Lower lobe of right lung (tissue), 2 donors: ENCODE measurements at regions not wholly inside any gene's neighbourhood (a gene's known extent, or its start where the extent isn't known, plus 50 kb on each side); places are given as distances from the start of the nearest gene placed in this dataset.

Experiments
- ATAC-seq, 2 donors: fragments of 200-7000 bp; cut with Tn5 transposase; one replicate each; pipeline ENCODE4 v1.9.1; 2020 to 2022; ENCODE audit warnings: mild to moderate bottlenecking in 2 of 2, moderate library complexity in 2 of 2
- DNase-seq: peaks from one replicate; pipeline ENCODE4 v3.0.0-alpha.2; 2020
- H3K27ac ChIP-seq: fragments of 200-600 bp; one replicate; pipeline ENCODE4 v1.8.0; 2022
- H3K27me3 ChIP-seq: fragments of 200-600 bp; one replicate; pipeline ENCODE4 v1.8.0; 2022; ENCODE audit warnings: low read depth
- H3K36me3 ChIP-seq: fragments of 200-600 bp; one replicate; pipeline ENCODE4 v1.8.0; 2022; ENCODE audit warnings: mild to moderate bottlenecking
- H3K4me1 ChIP-seq: fragments of 200-600 bp; one replicate; pipeline ENCODE4 v1.8.0; 2022
- H3K4me3 ChIP-seq: fragments of 200-600 bp; one replicate; pipeline ENCODE4 v1.8.0; 2022; ENCODE audit warnings: mild to moderate bottlenecking
- H3K9me3 ChIP-seq: fragments of 200-600 bp; one replicate; pipeline ENCODE4 v1.8.0; 2022
- CTCF ChIP-seq: fragments of 200-600 bp; IDR thresholded peaks from one replicate; pipeline ENCODE4 v1.8.0; 2022; ENCODE audit warnings: antibody characterized with exemption, mild to moderate bottlenecking
- intact Hi-C: fragments of 100-400 bp; cut with DNase I; formaldehyde crosslinking; loops from one replicate; pipeline ENCODE4 v1.11.0; 2022
- donor health status: DM: no; HTN: yes; CAD: no; lungs with severe emphysema.

- intact Hi-C loops = no loop called here
- Histone ChIP-seq H3K4me1 (no peaks in the 10 kb centered on the region), H3K4me3 (no peak overlapping the region), H3K27me3 (no peaks in the 10 kb centered on the region), H3K27ac (no peak overlapping the region), H3K36me3 (no peaks in the 10 kb centered on the region), H3K9me3 (no peaks in the 10 kb centered on the region)
- ATAC-seq = no peak
- no peak for DNase-seq
- TF ChIP-seq CTCF = no peak
These were observed 56.0 kb upstream of the KCNMB2 start for GRCh38 chr3:178480274-178480673.

GRCh38 chr3:178480795-178481194 is 55.4 kb upstream of the KCNMB2 start:
- Histone ChIP-seq H3K9me3 (no peaks in the 10 kb centered on the region), H3K36me3 (no peaks in the 10 kb centered on the region), H3K4me3 (no peak overlapping the region), H3K4me1 (no peaks in the 10 kb centered on the region), H3K27me3 (no peaks in the 10 kb centered on the region), H3K27ac (no peak overlapping the region)
- ATAC-seq = no peak
- TF ChIP-seq CTCF = no peak
- no peak for DNase-seq
- intact Hi-C loops = no loop called here

GRCh38 chr3:178482981-178483380 is 53.3 kb upstream of the KCNMB2 start:
- Histone ChIP-seq H3K27ac (no peak overlapping the region), H3K36me3 (no peaks in the 10 kb centered on the region)

GRCh38 chr3:178483704-178484103 is 52.5 kb upstream of the KCNMB2 start:
- H3K27ac ChIP-seq = no peak overlapping the region
- H3K4me3 ChIP-seq = no peak overlapping the region
- H3K9me3 ChIP-seq = no peaks in the 10 kb centered on the region
- no peak for ATAC-seq
- H3K36me3 ChIP-seq = no peaks in the 10 kb centered on the region
- no peaks in the 10 kb centered on the region for H3K27me3 ChIP-seq
- no peaks in the 10 kb centered on the region for H3K4me1 ChIP-seq
- intact Hi-C loops = no loop called here
- no peak for DNase-seq
- no peak for TF ChIP-seq CTCF

More at GRCh38 chr3:178482981-178483380, 53.3 kb upstream of the KCNMB2 start:
- no peaks in the 10 kb centered on the region for H3K9me3 ChIP-seq
- H3K4me3 ChIP-seq = no peak overlapping the region
- no peaks in the 10 kb centered on the region for H3K4me1 ChIP-seq
- no peak for ATAC-seq
- no peak for DNase-seq
- intact Hi-C loops = no loop called here
- no peak for TF ChIP-seq CTCF
- no peaks in the 10 kb centered on the region for H3K27me3 ChIP-seq

GRCh38 chr3:178485756-178486155 is 50.5 kb upstream of the KCNMB2 start:
- ATAC-seq (no peak), DNase-seq (no peak)
- H3K4me3 ChIP-seq = no peak overlapping the region
- no peaks in the 10 kb centered on the region for H3K9me3 ChIP-seq
- no peaks in the 10 kb centered on the region for H3K4me1 ChIP-seq
- H3K27ac ChIP-seq = no peak overlapping the region
- no peaks in the 10 kb centered on the region for H3K27me3 ChIP-seq
- no peak for TF ChIP-seq CTCF
- no peaks in the 10 kb centered on the region for H3K36me3 ChIP-seq
- intact Hi-C loops = no loop called here
